Ascending aorta (tissue), 2 donors: ENCODE measurements at regions not wholly inside any gene's neighbourhood (a gene's known extent, or its start where the extent isn't known, plus 50 kb on each side); places are given as distances from the start of the nearest gene placed in this dataset.

Experiments
- DNase-seq, 2 donors: peaks; one replicate each; pipeline ENCODE4 v3.0.0-alpha.2; 2019; ENCODE audit warnings: low spot score in 2 of 2
- H3K27ac ChIP-seq, 2 donors: fragments of 200-600 bp; sonication (generic); one replicate each; pipeline ENCODE4 v1.5.1; 2016 to 2017; ENCODE audit warnings: mild to moderate bottlenecking in 1 of 2
- H3K27me3 ChIP-seq: fragments of 200-600 bp; sonication (generic); one replicate; pipeline ENCODE4 v1.5.1; 2017
- H3K36me3 ChIP-seq, 2 donors: fragments of 200-600 bp; sonication (generic); one replicate each; pipeline ENCODE4 v1.5.1; 2016
- H3K4me1 ChIP-seq, 2 donors: fragments of 200-600 bp; sonication (generic); one replicate each; pipeline ENCODE4 v1.5.1; 2016 to 2017; ENCODE audit warnings: mild to moderate bottlenecking in 1 of 2
- H3K4me3 ChIP-seq, 2 donors: fragments of 200-600 bp; sonication (generic); one replicate each; pipeline ENCODE4 v1.5.1; 2016 to 2017; ENCODE audit warnings: mild to moderate bottlenecking in 1 of 2
- H3K9me3 ChIP-seq, 2 donors: fragments of 200-600 bp; sonication (generic); one replicate each; pipeline ENCODE4 v1.5.1; 2016
- CTCF ChIP-seq, 3 experiments: fragments of 200-600 bp in 2 of 3; fragments of 450-650 bp in 1 of 3; sonication (generic) in 2 of 3; IDR thresholded peaks; one replicate each; pipeline ENCODE4 v1.5.1; 2016 to 2019; ENCODE audit warnings: antibody characterized with exemption in 3 of 3, mild to moderate bottlenecking in 1 of 3, moderate library complexity in 1 of 3
- intact Hi-C: fragments of 100-400 bp; cut with DNase I; formaldehyde crosslinking; loops from one replicate; pipeline ENCODE4 v1.15.1; 2023

DNA sequence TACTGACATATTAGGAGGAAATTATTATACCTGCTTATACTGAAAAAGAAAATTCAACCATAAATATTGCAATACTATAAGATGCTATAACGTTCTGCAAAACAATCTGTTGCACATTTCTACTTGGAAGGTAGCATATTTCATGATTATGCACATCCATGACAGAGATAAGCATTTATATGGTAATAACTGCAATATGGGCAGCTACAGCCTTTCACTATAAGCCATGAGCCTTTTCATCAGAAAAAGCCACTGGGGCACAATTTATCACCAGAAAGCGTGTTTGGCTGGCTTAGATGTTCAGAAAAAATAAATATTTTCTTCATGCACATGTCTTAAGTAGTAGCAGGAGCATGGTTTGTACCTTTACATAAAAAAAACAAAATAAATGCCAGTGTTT lies 340.7 kb downstream of the GALC start:
- intact Hi-C loops, result no loop called here
- H3K36me3 ChIP-seq, result no peaks in the 10 kb centered on the region
- no peaks in the 10 kb centered on the region for H3K4me1 ChIP-seq
- DNase-seq, result no peak
- no peaks in the 10 kb centered on the region for H3K27me3 ChIP-seq
- H3K4me3 ChIP-seq, result no peak overlapping the region
- no peak overlapping the region for H3K27ac ChIP-seq
- TF ChIP-seq CTCF (IDR thresholded peaks at IDR 0.05), result no peak
- H3K9me3 ChIP-seq, result peaks cover 0 to 5% of the 10 kb centered on the region in 2 donors

DNA sequence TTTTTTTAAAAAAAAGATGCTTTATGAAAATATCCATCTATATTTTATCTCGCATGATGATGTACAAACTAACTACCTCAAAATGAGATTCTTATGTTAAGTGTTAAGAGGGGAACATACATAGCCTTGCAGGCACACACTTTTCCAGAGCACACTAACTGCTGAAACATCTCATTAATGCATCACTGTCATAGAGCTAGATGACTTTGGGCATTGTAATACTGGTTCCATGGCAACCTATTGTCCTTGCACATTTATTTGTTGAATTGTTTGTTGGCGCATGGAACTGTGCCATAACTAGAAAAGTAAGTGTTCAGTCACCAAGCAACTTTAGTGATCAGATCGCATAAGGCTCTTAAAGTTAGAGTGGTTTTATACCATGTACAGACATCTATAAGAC lies 348.3 kb downstream of the GALC start:
- TF ChIP-seq CTCF (IDR thresholded peaks at IDR 0.05), result no peak
- intact Hi-C loops, result no loop called here
- Histone ChIP-seq H3K4me3 (no peak overlapping the region), H3K36me3 (no peaks in the 10 kb centered on the region), H3K27me3 (no peaks in the 10 kb centered on the region), H3K4me1 (no peaks in the 10 kb centered on the region), H3K9me3 (peaks cover 0 to 5% of the 10 kb centered on the region in 2 donors), H3K27ac (no peak overlapping the region)
- no peak for DNase-seq

DNA sequence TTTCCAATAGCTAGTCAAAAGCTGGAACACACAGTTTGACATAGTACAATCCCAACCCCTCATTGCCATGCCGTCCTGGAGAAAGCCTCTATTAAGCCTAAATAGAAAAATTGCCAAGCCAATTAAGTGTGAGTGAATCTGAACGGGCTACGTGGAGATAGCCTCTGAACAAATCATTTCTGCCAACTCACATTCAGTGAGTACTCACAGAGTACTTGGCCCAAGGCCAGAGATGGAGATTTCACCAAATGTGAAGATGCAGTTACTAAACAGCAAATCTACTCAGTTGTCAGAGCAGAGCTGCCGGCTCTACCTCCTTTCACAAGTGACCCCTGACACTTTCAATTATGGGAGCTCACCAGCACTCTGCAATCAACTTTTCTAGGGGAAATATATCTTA lies 350.0 kb downstream of the GALC start:
- Histone ChIP-seq H3K27me3 (no peaks in the 10 kb centered on the region), H3K27ac (no peak overlapping the region), H3K9me3 (no peaks in the 10 kb centered on the region), H3K36me3 (no peaks in the 10 kb centered on the region), H3K4me1 (no peaks in the 10 kb centered on the region), H3K4me3 (no peak overlapping the region)
- intact Hi-C loops, result no loop called here
- TF ChIP-seq CTCF (IDR thresholded peaks at IDR 0.05), result no peak
- DNase-seq, result no peak

- H3K9me3 ChIP-seq, result no peaks in the 10 kb centered on the region
- intact Hi-C loops, result no loop called here
- no peak overlapping the region for H3K27ac ChIP-seq
- TF ChIP-seq CTCF (IDR thresholded peaks at IDR 0.05), result no peak
- no peaks in the 10 kb centered on the region for H3K4me1 ChIP-seq
- H3K27me3 ChIP-seq, result no peaks in the 10 kb centered on the region
- no peak overlapping the region for H3K4me3 ChIP-seq
- no peaks in the 10 kb centered on the region for H3K36me3 ChIP-seq
- DNase-seq, result no peak
These were observed 352.4 kb downstream of the GALC start for GRCh38 chr14:87640553-87640952.

GRCh38 chr14:87638196-87638595 lies 354.8 kb downstream of the GALC start:
- TF ChIP-seq CTCF (IDR thresholded peaks at IDR 0.05), result no peak
- Histone ChIP-seq H3K27ac (no peak overlapping the region), H3K4me3 (no peak overlapping the region), H3K36me3 (no peaks in the 10 kb centered on the region), H3K4me1 (no peaks in the 10 kb centered on the region), H3K27me3 (no peaks in the 10 kb centered on the region), H3K9me3 (no peaks in the 10 kb centered on the region)
- DNase-seq, result no peak
- intact Hi-C loops, result no loop called here

GRCh38 chr14:87635442-87635841 lies 357.5 kb downstream of the GALC start:
- intact Hi-C loops, result no loop called here

More at GRCh38 chr14:87635442-87635841, 357.5 kb downstream of the GALC start:
- no peak overlapping the region for H3K27ac ChIP-seq
- no peak for DNase-seq
- no peaks in the 10 kb centered on the region for H3K4me1 ChIP-seq
- no peaks in the 10 kb centered on the region for H3K27me3 ChIP-seq
- no peaks in the 10 kb centered on the region for H3K36me3 ChIP-seq
- no peak for TF ChIP-seq CTCF (IDR thresholded peaks at IDR 0.05)
- H3K4me3 ChIP-seq, result no peak overlapping the region
- H3K9me3 ChIP-seq, result no peaks in the 10 kb centered on the region
